GM18867 (cell line): ENCODE measurements at regions not wholly inside any gene's neighbourhood (a gene's known extent, or its start where the extent isn't known, plus 50 kb on each side); places are given as distances from the start of the nearest gene placed in this dataset.
A peak's percentile ranks its signal among the peaks of the same experiment; 100 is the strongest.

Experiments used
- ATAC-seq: cut with Tn5 transposase; IDR thresholded peaks from one replicate; pipeline ENCODE4 v1.9.1; 2021; ENCODE audit warnings: mild to moderate bottlenecking, moderate library complexity; ENCODE audit not compliant: unreplicated experiment

GRCh38 chr9:99573085-99573484 is 248.6 kb upstream of the NR4A3 start:
- ATAC-seq = no peak

- no peak for ATAC-seq
Measured at GRCh38 chr9:99573886-99574285, 247.8 kb upstream of the NR4A3 start.

GRCh38 chr9:99576002-99576401 is 245.7 kb upstream of the NR4A3 start:
- ATAC-seq = no peak

GRCh38 chr9:99576876-99577275 is 244.8 kb upstream of the NR4A3 start:
- no peak for ATAC-seq

GRCh38 chr9:99577351-99577750 is 244.3 kb upstream of the NR4A3 start:
- no peak for ATAC-seq

GRCh38 chr9:99578666-99579065 is 243.0 kb upstream of the NR4A3 start:
- no peak for ATAC-seq

GRCh38 chr9:99579964-99580363 is 241.7 kb upstream of the NR4A3 start:
- ATAC-seq = no peak

- ATAC-seq = no peak
Measured at GRCh38 chr9:99582814-99583213, 238.9 kb upstream of the NR4A3 start.

- ATAC-seq = no peak
Measured at GRCh38 chr9:99588299-99588698, 233.4 kb upstream of the NR4A3 start.

GRCh38 chr9:99588747-99589146 is 232.9 kb upstream of the NR4A3 start:
- no peak for ATAC-seq

GRCh38 chr9:99590410-99590809 is 231.3 kb upstream of the NR4A3 start:
- ATAC-seq = no peak

GRCh38 chr9:99590840-99591239 is 230.8 kb upstream of the NR4A3 start:
- ATAC-seq = no peak

- ATAC-seq = no peak
Measured at GRCh38 chr9:99591770-99592169, 229.9 kb upstream of the NR4A3 start.

GRCh38 chr9:99592834-99593574 is 228.7 kb upstream of the NR4A3 start:
- ATAC-seq = peak; percentile 66

GRCh38 chr9:99593610-99594009 is 228.1 kb upstream of the NR4A3 start:
- no peak for ATAC-seq

- ATAC-seq = no peak
Measured at GRCh38 chr9:99594056-99594780, 227.5 kb upstream of the NR4A3 start.

- ATAC-seq = peak; percentile 68
Measured at GRCh38 chr9:99595796-99596195, 225.9 kb upstream of the NR4A3 start.

GRCh38 chr9:99601571-99602111 is 220.0 kb upstream of the NR4A3 start:
- no peak for ATAC-seq

- no peak for ATAC-seq
Measured at GRCh38 chr9:99602854-99603253, 218.8 kb upstream of the NR4A3 start.

- ATAC-seq = peak; percentile 55
Measured at GRCh38 chr9:99605016-99605743, 216.5 kb upstream of the NR4A3 start.

- no peak for ATAC-seq
Measured at GRCh38 chr9:99606296-99606695, 215.4 kb upstream of the NR4A3 start.

- no peak for ATAC-seq
Measured at GRCh38 chr9:99606957-99607356, 214.7 kb upstream of the NR4A3 start.
